HCT116 (cell line): ENCODE measurements at regions not wholly inside any gene's neighbourhood (a gene's known extent, or its start where the extent isn't known, plus 50 kb on each side); places are given as distances from the start of the nearest gene placed in this dataset.

Experiments used
- ATF3 ChIP-seq: IDR thresholded peaks from 2 replicates; pipeline ENCODE4 v1.6.1; 2012
- CEBPB ChIP-seq: IDR thresholded peaks from 2 replicates; pipeline ENCODE4 v1.6.1; 2012; ENCODE audit warnings: low read depth
- CTCF ChIP-seq, 3 experiments: fragments of 200-600 bp in 1 of 3; sonication (generic) in 1 of 3; IDR thresholded peaks in 2 of 3; conservative IDR thresholded peaks in 1 of 3; 2 replicates each; pipeline ENCODE4 v1.5.1; 2012 to 2017; ENCODE audit warnings: low read depth in 2 of 3, low read length in 2 of 3, antibody characterized with exemption in 1 of 3, borderline replicate concordance in 1 of 3, control low read depth in 1 of 3, mild to moderate bottlenecking in 1 of 3, mixed read lengths in 1 of 3, mixed run types in 1 of 3, moderate library complexity in 1 of 3; ENCODE audit not compliant: insufficient read depth in 1 of 3
- EZH2 ChIP-seq: fragments of 200-600 bp; sonication (generic); IDR thresholded peaks from 2 replicates; pipeline ENCODE4 v1.6.1; 2017; ENCODE audit warnings: antibody characterized with exemption, mixed run types
- EZH2phosphoT487 ChIP-seq: fragments of 200-600 bp; IDR thresholded peaks from 2 replicates; pipeline ENCODE4 v1.6.1; 2018; ENCODE audit warnings: antibody characterized with exemption, borderline replicate concordance
- POLR2A ChIP-seq: IDR thresholded peaks from 2 replicates; pipeline ENCODE4 v1.7.0; 2011; ENCODE audit warnings: borderline replicate concordance; ENCODE audit not compliant: insufficient read depth, insufficient read length; ENCODE audit errors: extremely low read depth
- POLR2AphosphoS5 ChIP-seq: IDR thresholded peaks from 2 replicates; pipeline ENCODE4 v1.6.1; 2011; ENCODE audit warnings: mild to moderate bottlenecking, low read depth, low read length, moderate library complexity
- REST ChIP-seq: IDR thresholded peaks from 2 replicates; pipeline ENCODE4 v1.6.1; 2012; ENCODE audit warnings: low read depth
- SIN3A ChIP-seq: IDR thresholded peaks from 2 replicates; pipeline ENCODE4 v1.6.1; 2012; ENCODE audit warnings: low read depth
- SP1 ChIP-seq: IDR thresholded peaks from 2 replicates; pipeline ENCODE4 v1.6.1; 2012; ENCODE audit warnings: low read depth
- TCF7L2 ChIP-seq: IDR thresholded peaks from 2 replicates; pipeline ENCODE4 v1.7.0; 2011; ENCODE audit warnings: borderline replicate concordance, inconsistent platforms; ENCODE audit not compliant: insufficient read depth, insufficient read length; ENCODE audit errors: extremely low read depth
- YY1 ChIP-seq: IDR thresholded peaks from 2 replicates; pipeline ENCODE4 v1.6.1; 2011; ENCODE audit warnings: low read length, low read depth, moderate library complexity, mild to moderate bottlenecking; ENCODE audit not compliant: insufficient replicate concordance; ENCODE audit errors: extremely low read depth
- ZNF274 ChIP-seq: fragments of 200-500 bp; sonication (Bioruptor generic); IDR thresholded peaks from 2 replicates; pipeline ENCODE4 v1.6.1; 2014; ENCODE audit warnings: mild to moderate bottlenecking, low read depth, low read length, inconsistent platforms

GRCh38 chr5:77139001-77139400 lies 51.9 kb upstream of the ZBED3 start:
- TF ChIP-seq SP1 (no peak), REST (no peak), CTCF (IDR thresholded peaks at IDR 0.05 in 2 of 3, conservative IDR thresholded peaks at IDR 0.05 in 1 of 3; ENCODE audit: borderline replicate concordance in 1 of 3, insufficient read depth in 1 of 3, low read depth in 2 of 3, low read length in 2 of 3) (no peak), POLR2A (no peak), ZNF274 (no peak), POLR2AphosphoS5 (no peak), SIN3A (no peak), TCF7L2 (no peak), EZH2 (no peak), YY1 (no peak), CEBPB (no peak), EZH2phosphoT487 (no peak), ATF3 (no peak)
